ENCODE measurements at regions not wholly inside any gene's neighbourhood (a gene's known extent, or its start where the extent isn't known, plus 50 kb on each side); places are given as distances from the start of the nearest gene placed in this dataset.

DNA sequence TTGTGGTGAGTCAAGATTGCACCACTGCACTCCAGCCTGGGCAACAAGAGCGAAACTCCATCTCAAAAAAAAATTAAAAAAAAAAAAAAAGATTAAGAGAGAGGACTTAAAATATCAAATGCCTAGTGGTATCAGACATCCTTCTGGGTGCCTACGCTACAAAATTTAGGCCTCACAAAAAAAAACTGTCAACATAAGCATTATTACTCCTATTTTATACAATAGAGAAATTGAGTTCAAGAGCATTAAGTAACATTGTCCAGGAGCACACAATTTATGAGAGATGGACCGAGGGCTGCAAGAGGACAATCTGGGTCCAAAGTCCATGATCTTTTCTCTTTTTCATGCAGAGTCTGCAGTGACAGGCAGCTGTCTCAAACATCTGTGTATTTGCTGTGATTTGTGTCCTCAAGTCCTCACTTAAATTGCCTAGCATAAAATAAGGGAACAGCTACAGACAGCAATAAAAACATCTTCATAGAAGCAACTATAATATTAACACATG is 62.4 kb downstream of the OSR1 start:
- TF ChIP-seq CTCF (IDR thresholded peaks at IDR 0.05): no peak
- TF ChIP-seq POLR2A (IDR thresholded peaks at IDR 0.05): no peak
- no peak for TF ChIP-seq EP300 (IDR thresholded peaks at IDR 0.05)
- no peak for TF ChIP-seq POLR2AphosphoS5 (IDR thresholded peaks at IDR 0.05)

Measured in upper lobe of left lung (tissue), 4 donors.